GM19328 (cell line): ENCODE measurements at regions not wholly inside any gene's neighbourhood (a gene's known extent, or its start where the extent isn't known, plus 50 kb on each side); places are given as distances from the start of the nearest gene placed in this dataset.

Experiments
- ATAC-seq: cut with Tn5 transposase; IDR thresholded peaks from one replicate; pipeline ENCODE4 v1.9.1; 2021; ENCODE audit warnings: mild to moderate bottlenecking, moderate library complexity; ENCODE audit not compliant: unreplicated experiment

DNA sequence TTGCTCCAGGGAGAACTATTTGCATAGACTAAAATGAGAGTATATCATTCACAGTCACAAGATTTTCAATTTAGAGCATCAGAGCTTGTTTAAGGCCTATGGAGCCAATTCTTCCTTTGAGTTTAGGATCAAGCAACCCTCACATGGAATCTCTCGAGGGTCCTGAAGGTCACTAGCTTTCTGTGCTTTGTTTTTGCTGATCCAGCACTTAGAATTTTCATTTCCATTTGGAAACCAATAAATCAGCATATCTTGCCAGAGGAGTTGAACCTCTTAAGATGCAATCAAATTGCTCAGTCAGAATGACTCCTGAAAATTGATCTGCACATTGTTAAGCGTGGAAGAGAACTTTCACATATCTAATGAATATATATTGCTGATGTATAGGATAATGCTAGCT is 1039.6 kb downstream of the PDHA2 start:
- ATAC-seq: no peak

DNA sequence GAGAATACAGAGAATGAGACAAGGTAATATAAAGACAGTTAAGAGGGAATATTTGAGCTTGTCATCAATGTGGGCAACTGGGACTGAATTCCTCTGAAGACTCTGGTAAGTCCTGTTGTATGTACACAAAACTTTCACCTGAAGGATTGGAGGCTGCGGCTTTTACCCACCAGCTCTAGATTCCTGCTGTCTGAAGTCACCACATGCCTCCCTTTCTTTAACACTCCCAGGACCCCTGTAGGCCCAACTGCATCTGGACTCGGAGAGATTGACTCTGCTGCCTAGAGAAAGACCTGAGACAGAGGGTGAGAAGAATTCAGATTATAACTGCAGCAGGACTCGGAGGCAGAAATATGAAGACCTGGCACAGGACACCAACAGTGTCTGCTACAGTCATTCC is 1048.0 kb downstream of the PDHA2 start:
- ATAC-seq: no peak

DNA sequence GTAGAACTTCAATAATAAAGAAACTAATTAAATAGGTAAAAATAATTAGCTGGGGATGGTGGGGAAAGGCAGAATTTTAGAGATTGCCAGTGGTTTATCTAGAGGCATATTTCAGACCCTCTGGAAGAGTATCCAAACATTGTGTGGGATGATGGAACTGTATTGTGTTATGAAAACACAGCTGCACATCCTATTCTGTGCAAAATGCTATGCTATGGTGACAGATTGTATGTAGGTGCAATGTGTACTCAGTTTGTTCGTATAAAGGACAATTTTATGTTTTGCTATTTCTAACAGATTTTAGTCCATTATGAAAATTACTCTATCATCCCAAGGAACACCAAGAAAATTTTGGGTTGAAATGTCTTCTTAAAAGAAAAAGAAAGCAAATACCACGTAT is 1054.7 kb downstream of the PDHA2 start:
- no peak for ATAC-seq

DNA sequence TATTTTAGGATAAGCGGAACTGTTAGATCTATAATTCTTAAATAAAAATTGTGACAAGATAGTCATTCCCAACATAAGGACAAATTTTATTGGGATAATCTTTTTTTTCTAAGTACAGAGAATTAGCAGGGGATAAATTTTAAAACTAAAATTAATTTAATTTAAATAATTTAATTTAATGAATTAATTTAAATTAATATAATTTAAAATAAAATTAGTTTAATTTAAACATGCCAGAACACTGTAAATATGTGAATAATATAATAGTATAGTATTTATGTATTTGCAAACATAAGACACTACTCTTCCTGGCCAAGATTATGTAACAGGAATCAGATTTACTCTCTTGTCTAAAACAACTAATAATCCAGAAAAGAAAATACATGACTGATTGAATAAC is 1055.9 kb downstream of the PDHA2 start:
- ATAC-seq: no peak

DNA sequence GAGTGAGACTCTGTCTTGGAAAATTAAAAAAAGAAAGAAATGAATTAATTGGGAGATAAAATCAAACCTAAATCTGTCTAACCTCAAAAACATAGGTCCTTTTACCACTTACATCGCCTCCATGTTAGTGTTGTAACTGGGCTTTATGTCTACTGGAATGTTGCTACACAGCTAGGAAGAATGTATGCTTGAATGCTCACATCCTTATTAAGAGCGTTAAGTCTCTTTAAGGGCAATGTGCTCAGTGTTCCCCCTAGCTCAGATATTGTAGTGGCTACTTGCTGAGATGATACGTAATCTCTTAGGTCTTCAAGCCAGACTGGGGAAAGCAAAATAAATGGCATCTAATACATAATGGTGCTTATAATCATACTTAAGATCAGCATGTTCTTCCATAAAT is 1072.8 kb downstream of the PDHA2 start:
- ATAC-seq: no peak

DNA sequence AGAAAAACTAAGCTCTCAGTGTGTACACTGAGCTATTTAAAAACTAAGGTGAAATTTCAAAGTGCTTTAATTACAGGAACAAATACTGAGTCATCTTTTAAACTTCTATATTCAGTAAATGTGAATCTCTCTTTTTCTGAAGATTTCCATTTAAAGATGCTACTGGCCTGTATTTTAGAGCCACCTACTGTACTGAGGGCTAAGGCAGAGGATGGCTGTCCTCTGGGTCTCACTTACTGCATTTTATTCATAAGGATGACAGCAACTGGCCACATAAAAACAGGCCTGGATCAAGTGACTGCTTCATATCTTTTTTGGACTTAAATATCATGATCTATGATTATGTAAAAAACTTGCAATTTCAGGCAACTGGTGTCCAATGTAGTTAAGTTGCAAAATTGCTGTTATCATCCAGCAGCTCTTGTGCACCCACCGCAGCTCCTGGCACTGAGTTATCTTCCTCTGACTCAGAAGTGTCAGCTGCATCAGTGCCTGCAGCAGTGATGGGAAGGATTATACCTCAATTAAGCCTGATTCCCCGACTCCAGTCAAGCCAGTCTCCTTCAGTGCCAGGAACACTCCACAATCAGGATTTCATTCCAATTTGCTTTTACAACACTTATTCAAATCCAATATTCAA is 1073.7 kb downstream of the PDHA2 start:
- no peak for ATAC-seq

DNA sequence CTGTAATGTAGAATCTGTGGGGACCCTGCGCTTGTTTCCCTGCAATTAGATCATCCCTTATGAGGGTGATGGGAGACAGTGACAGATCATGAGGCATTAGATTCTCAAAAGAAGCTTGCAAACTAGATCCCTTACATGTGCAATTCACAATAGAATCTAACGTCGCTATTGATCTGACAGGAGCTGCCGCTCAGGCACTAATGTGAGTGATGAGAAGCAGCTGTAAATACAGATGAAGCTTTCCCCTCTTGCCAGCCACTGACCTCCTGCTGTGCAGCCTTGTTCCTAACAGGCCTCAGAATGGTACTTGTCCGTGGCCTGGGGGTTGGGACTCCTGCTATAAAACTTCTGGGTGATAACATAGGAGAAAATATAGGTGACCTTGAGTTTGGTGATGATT is 1076.8 kb downstream of the PDHA2 start:
- ATAC-seq: no peak

DNA sequence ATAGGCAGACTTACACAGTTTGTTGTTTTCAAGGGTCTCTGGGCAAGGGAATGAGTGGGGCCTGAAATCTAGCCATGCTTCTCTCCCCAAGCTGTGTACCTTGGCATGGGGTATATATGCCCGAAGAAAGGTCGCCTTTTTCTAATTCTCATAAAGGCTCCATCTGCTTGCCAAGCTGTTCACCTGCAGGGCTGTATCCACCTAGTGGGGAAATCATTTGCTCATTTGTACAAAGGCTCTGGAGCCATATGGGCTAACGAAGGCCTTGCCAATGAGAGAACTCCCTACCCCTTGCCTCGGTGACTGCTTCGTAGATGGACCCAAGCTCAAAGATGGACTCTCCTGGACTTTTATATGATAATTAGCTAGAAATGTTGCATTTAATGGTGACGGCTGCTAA is 1097.0 kb downstream of the PDHA2 start:
- no peak for ATAC-seq

DNA sequence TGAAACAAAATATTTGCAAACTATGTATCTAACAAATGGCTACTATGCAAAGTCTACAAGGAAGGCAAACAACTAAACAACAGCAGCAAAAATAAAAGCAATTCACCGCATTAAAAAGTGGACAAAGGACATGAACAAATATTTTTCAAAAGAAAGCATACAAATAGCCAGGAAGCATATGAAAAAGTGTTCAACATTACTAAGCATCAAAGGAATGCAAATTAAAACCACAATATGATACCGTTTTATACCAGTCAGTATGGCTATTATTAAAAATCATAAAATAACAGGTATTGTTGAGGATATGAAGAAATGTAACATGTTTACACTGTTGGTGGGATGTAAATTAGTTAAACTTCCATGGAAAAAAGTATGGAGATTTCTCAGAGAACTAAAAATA is 1106.7 kb downstream of the PDHA2 start:
- ATAC-seq: no peak

DNA sequence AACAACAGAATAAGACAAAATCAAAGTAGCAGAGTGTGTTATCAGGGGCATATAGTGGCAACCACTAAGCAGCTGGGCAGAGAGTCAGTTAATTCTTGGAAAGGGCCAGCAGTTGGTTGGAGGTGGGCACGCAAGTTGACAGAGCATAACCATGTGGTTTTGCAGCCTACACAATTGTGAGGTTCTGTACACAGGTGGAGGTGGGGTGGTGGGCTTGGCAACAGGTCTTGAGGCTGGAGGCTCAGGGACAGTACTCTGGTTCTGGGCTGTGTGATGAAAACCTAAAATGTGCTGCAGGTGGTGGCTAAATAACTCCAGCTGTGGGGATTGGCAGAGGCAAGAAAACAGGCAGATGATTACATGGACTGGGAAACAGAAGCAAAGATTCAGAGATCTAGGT is 1112.7 kb downstream of the PDHA2 start:
- ATAC-seq: no peak

DNA sequence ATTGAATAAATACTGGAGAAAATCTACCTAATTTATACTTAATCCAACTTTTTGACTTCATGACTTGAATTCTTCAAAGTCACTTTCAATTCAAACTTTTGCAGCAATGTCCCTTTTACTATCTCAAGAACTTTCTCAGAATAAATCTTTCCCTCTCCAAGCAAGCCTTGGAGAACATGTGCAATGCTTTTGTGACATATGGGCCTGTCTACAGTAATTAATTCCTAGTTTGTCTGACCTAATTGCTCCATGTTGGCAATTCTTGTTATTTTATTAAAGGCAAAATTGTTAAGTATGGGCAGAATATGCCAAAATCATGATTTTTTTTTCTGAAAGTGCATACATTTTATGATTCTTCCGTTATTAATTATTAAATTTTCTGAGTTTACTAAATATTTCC is 1115.3 kb downstream of the PDHA2 start:
- ATAC-seq: no peak

DNA sequence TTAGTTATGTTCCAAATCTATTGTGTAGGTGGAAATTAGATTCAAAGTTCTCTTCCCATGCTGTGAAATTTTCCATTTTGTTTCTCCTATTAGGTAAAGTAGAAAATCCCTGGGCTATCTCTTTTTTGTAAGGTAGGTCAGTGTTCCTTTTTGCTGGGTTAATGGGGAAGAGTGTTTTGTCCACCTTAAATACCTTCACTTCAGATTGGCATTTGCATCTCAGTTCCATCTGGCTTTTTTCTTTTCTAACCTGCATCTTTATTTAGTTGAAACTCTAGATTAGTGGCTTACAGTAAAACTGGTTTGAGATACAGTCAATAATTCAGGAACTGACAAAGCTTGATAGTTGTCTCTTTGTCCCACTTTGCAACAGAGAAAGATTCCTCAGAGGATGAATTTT is 1115.8 kb downstream of the PDHA2 start:
- ATAC-seq: no peak

DNA sequence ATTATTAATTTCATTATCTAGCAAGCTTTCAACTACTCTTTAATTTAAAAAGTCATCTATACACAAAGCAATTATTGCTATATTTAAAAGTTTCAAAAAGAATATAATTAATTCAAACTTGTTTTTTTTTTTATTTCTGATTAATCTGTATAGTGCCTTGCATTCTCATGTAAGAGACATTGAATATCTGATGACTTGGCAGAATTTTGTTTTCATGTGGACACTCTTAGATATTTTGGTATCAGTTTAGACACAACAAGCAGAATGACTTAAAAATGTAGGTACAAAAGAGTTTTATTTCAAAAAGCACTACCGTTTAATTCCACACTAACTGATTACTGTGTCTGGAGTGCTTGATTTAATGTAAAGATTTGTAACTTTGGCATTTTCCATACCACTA is 1129.6 kb downstream of the PDHA2 start:
- no peak for ATAC-seq

DNA sequence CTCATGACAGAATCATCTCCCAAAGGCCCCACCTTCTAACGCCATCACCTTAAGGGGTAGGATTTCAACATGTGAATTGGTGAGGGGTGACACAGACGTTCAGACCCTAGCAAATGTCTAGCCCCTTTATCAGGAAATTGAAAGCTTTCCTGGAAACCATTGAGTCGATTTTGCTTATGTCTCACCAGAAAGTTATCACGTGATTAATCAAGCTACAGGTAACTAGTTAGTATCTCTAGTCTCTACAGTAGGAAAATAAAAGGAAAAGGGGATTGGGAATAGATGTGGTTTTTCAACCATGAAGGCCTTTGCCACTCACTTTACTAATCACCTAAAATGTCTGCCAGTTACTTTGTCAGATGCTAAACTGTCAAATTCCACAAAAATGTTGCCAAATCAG is 1133.0 kb downstream of the PDHA2 start:
- no peak for ATAC-seq

DNA sequence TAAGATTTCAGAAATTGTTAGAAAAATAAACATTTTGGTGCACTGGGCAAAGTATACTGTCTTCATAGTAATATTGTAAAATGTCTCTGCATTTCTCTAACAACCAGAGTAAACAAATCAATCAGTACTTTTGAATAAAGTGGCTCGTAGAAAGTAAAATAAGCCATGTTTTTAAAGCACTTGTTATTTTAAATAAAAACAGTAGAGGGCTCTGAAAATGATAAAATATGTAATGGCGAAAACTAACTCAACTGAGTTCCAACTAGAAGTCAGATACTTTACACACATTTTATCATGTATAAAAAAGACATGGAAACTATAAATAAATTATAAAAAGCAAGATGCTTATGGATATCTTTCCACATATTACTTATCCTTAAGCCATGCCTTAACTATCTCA is 1134.4 kb downstream of the PDHA2 start:
- no peak for ATAC-seq

DNA sequence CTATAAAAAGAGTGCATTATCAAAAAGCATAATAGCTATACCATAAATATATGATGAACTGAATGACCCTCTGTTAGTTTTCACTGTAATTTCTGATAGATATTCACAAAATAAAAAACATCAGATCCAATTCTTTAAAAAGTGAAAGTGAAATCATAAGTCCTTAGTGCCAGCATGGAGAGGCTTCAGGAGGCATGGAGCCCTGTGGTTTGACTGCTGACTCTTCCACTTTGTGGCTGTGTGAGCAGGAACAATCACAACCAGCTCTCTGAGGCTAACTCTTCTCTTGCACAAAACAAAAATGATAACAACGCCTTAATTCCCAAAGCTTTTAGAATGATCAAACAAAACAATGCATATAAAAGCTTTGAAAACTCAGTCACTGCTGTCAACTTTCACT is 1143.9 kb downstream of the PDHA2 start:
- ATAC-seq: no peak

DNA sequence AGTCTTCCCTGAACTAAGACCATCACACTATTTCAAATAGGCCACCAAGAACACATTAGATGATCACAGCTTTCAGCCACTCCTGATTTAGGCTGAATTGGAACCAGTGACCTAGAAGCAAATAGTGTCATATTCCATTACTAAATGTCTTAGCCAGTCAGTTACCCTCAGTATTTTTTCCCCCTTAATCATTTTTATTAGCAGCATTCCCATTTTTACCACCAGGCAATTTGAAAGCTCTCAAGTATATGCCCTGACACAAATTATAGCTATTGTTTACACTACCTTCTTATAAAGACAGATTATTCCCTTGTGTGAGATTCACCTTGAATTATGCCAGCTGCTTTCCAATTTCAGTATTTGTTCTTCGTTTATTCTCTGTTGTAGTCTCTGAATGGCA is 1146.9 kb downstream of the PDHA2 start:
- ATAC-seq: no peak

DNA sequence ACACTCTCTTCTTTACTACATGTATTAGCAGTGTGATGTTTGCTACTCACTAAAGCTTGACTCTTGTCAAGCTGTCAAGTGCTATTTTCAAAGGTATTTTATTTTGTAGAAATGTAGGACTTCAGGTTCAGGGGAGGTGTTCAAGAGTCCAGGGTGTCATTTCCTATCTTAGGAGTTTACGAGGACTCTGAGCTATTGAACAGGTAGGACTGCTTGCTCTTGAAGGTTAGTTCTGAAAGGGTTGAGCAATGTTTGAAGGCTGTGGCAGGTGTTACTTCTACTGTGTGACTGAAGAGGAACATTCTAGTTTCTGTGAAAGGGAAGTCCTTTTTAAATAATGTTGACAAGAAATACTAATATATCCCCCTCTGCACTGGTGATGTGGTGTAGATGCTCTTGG is 1151.2 kb downstream of the PDHA2 start:
- ATAC-seq: no peak

DNA sequence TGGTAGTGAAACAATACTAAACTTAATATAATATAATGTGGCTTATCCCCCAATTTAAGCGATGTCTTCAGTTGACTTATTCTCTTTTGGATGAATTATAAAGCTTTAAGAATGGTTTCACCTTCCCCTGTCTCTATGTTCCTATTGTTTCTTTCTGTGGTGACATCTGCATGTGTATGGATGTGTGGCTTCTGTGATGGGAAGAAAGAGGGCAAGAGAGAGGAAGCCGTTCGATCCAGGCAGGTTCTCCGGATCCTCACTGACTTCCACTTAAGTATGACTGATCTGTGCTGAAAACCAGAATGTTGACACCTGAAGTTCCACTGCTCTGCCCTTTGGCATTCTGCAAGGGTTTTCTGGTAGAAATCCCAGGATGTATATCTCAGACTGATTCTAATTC is 1150.8 kb downstream of the STPG2 start:
- no peak for ATAC-seq

DNA sequence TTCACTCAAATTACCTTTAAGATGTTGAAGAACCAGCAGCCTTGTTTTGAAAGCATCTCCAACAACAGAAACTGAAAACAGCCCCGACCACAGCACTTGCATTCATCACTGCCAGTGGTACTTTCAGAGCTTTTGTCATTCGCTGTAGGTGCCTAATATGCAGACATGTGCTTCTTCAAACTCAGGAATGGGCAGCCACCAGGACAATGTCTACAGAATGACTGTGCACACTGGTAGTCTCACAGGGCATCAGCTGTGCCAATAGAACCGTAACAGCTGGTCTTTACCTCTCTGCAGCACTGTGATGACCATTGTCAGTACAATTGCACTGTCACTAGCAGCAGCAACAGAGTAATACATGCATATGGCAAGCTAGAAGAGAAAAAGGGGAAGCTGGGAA is 1149.7 kb downstream of the STPG2 start:
- no peak for ATAC-seq

DNA sequence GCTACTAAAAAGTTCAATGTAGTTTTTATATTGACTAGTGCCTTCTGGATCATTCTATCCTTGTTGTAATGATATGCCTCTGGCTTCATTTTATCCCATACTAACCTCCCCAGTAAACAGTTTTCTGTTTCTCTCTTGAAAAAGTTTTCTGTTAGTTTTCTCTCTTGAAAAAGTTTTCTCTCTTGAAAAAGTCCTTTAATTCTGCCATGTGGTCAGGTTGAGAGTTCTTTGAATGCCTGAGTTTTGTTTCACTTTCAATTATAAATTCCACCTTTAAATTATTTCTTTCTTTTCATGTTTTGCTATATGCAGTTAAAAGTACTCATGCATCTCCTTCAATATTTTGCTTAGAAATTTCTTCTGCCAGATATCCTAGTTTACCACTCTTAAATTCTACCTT is 1139.6 kb downstream of the STPG2 start:
- ATAC-seq: no peak

DNA sequence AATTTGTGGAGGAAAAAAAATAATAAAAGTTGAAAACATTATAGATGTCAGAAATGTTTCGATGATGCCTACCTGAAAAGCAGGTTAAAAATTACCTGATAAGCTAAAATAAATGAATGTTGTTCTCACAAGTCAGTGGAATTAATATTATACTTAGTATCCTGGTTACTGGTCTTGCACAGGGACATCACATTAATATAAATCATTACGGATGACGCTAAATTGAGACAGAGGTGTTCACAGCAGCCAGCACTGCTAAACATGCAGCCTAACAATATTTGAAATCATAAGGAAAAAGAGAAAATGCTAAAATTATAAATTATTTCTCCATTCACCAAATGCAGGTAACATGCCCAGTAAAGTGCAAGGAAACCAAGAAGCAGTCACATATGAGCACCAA is 1130.0 kb downstream of the STPG2 start:
- ATAC-seq: no peak

DNA sequence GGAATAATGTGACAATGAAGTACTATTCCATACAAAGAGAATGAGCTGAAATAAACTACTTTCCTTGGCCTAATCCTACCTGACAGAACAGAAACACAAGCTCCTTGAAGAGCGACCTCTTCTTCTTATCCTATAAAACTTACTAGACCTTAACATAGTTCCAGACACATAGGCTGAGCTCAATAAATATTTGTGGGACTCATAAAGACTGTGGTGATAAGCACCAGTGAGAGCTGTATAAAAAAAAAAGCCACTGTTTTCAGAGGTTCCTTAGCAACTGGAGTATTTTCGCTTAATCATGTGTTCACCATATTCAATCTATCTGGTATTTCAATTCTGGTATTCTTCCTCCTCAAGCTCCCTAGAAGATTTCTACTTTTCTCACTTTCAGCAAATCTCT is 1129.6 kb downstream of the STPG2 start:
- no peak for ATAC-seq

DNA sequence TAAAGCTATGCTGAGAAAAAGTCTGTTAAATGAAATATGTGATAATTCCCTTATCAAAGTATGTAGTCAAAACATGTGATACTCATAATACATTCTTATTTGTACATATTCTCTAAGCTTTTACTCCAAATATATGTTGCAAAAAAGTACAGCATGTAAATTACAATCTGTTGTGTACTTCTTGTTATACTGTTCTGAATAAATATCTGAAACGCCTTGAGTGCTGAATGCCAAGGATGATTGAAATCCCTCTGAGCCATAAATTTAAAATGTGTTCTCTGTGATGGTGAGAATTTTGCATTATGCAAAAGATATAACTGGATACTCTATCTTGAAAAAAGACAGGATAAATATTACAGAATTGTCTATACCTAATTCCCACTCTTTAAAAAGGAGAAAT is 1128.0 kb downstream of the STPG2 start:
- ATAC-seq: no peak
